Progenitor cell of endocrine pancreas (in vitro differentiated cells): ENCODE measurements at regions not wholly inside any gene's neighbourhood (a gene's known extent, or its start where the extent isn't known, plus 50 kb on each side); places are given as distances from the start of the nearest gene placed in this dataset.

Experiments
- DNase-seq: peaks from one replicate; pipeline ENCODE4 v3.0.0; 2021; ENCODE audit warnings: low spot score; ENCODE audit not compliant: unreplicated experiment
- H3K27ac Mint-ChIP-seq: 2 replicates; pipeline ENCODE4 v1.8.0; 2021; ENCODE audit warnings: mild to moderate bottlenecking, moderate library complexity, mixed read lengths
- H3K27me3 Mint-ChIP-seq: 2 replicates; pipeline ENCODE4 v1.8.0; 2021; ENCODE audit warnings: mixed read lengths
- H3K36me3 Mint-ChIP-seq: 2 replicates; pipeline ENCODE4 v1.8.0; 2022; ENCODE audit warnings: mixed read lengths; ENCODE audit not compliant: insufficient read depth
- H3K4me1 Mint-ChIP-seq: 2 replicates; pipeline ENCODE4 v1.8.0; 2021; ENCODE audit warnings: low read depth, mixed read lengths
- H3K4me3 Mint-ChIP-seq: 2 replicates; pipeline ENCODE4 v1.8.0; 2021; ENCODE audit warnings: low read depth, mild to moderate bottlenecking, moderate library complexity, mixed read lengths
- H3K9me3 Mint-ChIP-seq: 2 replicates; pipeline ENCODE4 v1.8.0; 2021; ENCODE audit warnings: low read depth, mixed read lengths
- TF ChIP-seq, protein P1 (sequence below): fragments of 200-600 bp; sonication (generic); IDR thresholded peaks from one replicate; pipeline ENCODE4 v1.5.0; 2021; ENCODE audit warnings: antibody characterized with exemption, mild to moderate bottlenecking; ENCODE audit not compliant: unreplicated experiment

DNA sequence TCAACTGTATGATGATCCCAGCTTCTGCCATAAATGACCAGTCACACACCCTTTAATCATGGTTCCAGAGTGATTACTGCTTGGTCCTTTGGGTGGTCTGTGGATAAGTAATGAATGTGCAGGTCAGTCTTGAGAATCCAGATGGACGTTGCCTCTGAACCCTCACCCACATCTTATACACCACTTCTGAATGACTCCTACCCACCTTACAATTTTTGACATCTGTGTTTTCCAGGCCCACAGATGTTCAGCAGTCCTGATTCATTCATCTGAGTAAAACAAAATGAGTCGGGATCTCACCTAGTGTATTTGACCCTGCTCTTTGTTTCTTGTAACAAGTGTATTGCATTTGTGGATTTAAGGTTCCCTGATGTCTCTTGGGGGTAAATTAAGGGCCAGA lies 194.1 kb upstream of the CCDC68 start:
- no peak overlapping the region for H3K4me3 Mint-ChIP-seq
- DNase-seq: no peak
- peaks cover 4% of the 10 kb centered on the region for H3K9me3 Mint-ChIP-seq
- no peaks in the 10 kb centered on the region for H3K4me1 Mint-ChIP-seq
- H3K36me3 Mint-ChIP-seq: no peaks in the 10 kb centered on the region
- peaks cover 4% of the 10 kb centered on the region for H3K27me3 Mint-ChIP-seq
- TF ChIP-seq, protein P1, sequence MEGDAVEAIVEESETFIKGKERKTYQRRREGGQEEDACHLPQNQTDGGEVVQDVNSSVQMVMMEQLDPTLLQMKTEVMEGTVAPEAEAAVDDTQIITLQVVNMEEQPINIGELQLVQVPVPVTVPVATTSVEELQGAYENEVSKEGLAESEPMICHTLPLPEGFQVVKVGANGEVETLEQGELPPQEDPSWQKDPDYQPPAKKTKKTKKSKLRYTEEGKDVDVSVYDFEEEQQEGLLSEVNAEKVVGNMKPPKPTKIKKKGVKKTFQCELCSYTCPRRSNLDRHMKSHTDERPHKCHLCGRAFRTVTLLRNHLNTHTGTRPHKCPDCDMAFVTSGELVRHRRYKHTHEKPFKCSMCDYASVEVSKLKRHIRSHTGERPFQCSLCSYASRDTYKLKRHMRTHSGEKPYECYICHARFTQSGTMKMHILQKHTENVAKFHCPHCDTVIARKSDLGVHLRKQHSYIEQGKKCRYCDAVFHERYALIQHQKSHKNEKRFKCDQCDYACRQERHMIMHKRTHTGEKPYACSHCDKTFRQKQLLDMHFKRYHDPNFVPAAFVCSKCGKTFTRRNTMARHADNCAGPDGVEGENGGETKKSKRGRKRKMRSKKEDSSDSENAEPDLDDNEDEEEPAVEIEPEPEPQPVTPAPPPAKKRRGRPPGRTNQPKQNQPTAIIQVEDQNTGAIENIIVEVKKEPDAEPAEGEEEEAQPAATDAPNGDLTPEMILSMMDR: no peak
- H3K27ac Mint-ChIP-seq: no peak overlapping the region

DNA sequence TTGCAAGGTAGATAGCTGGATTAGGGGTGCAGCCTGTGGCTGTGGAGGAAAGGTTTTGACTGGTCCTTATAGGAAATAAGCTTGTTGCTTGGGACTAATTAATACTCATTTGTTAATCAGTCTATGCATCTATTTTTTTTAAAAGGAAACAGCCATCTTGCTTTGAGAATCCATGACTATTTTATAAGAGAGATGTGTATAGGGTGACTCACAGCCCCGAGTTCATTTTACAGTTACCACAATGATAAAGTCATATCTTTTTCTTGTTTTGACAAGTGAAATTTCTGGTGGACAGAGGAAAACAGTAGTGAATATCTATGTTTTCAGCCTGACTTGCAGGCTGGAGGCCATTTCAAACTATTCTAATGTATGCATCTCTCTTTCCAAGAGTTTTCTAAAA lies 193.5 kb upstream of the CCDC68 start:
- TF ChIP-seq, protein P1: no peak
- no peaks in the 10 kb centered on the region for H3K27me3 Mint-ChIP-seq
- no peak overlapping the region for H3K4me3 Mint-ChIP-seq
- no peak overlapping the region for H3K27ac Mint-ChIP-seq
- no peaks in the 10 kb centered on the region for H3K4me1 Mint-ChIP-seq
- peaks cover 4% of the 10 kb centered on the region for H3K9me3 Mint-ChIP-seq
- H3K36me3 Mint-ChIP-seq: no peaks in the 10 kb centered on the region
- DNase-seq: no peak

DNA sequence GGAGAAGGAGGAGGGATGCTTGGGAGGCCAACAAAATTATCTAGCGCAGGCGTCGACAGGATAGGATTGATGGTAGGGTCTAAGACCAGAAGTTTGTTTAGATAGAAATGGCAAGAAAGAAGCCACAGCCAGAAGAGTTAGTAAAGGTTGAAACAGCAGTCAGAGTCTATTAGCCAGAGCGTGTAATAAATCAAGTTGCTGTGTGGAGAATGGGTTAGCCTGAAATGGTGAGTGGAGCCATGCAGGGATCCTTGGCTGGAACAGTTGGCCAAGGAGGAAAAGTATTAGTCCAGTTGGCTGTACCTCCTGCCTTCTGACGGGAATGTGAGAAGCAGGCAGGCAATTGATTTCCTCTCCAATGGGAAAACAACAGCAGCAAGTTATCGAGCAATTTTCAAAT lies 190.7 kb upstream of the CCDC68 start:
- H3K4me3 Mint-ChIP-seq: no peak overlapping the region
- H3K27ac Mint-ChIP-seq: no peak overlapping the region
- TF ChIP-seq, protein P1: no peak
- no peaks in the 10 kb centered on the region for H3K27me3 Mint-ChIP-seq
- no peak for DNase-seq
- no peaks in the 10 kb centered on the region for H3K9me3 Mint-ChIP-seq
- no peaks in the 10 kb centered on the region for H3K36me3 Mint-ChIP-seq
- H3K4me1 Mint-ChIP-seq: no peaks in the 10 kb centered on the region

DNA sequence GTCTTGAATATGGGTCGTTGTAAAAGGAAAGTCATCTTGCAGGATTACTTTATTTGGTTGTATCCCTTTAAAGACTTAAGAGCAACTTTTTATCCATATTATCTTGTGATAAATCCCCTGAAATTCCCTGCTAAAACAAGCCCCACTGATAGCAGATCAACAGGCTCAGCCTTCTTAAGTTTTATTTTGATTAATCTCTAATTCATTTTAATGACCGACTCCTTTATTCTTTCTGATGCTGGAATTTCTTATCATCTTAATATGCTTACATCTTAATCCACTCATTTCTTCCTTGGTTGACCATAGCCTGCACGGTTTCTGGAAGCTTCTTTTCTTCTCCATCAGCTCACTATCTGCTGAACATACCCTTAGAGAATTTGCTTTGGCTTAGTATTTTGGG lies 188.5 kb upstream of the CCDC68 start:
- H3K27ac Mint-ChIP-seq: no peak overlapping the region
- no peak for DNase-seq
- H3K9me3 Mint-ChIP-seq: no peaks in the 10 kb centered on the region
- H3K27me3 Mint-ChIP-seq: no peaks in the 10 kb centered on the region
- no peaks in the 10 kb centered on the region for H3K36me3 Mint-ChIP-seq
- no peak overlapping the region for H3K4me3 Mint-ChIP-seq
- no peaks in the 10 kb centered on the region for H3K4me1 Mint-ChIP-seq
- TF ChIP-seq, protein P1: no peak

DNA sequence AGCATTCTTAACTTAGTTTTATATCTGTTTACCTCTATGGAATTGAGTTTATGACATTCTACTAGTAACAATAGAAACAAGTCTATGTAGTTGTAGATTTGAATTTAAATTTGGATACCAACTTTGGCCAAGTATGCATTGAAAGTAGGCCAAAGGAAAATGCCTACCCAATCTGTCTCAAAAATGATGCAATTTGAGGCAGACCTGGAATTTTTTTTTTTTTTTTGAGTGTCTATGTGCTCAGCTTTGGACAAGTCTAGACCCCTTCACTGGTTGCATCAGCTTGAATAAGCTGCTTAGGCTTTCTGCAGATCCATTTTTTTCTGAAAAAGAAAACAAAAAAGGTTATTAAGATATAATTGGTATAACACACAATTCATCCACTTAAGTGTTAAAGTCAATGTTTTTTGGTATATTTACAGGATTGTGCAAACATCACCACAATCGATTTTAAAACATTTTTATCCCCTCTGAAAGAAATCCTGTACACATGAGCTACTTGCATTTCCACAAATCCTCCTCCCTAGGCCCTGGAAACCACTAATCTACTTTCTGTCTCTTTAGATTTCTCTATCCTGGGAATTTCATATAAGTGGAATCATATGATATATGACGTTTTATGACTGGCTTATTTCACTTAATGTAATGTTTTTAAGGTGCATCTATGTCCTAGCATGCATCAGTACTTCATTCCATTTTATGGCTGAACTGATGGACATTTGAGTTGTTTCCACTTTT lies 185.1 kb upstream of the CCDC68 start:
- H3K9me3 Mint-ChIP-seq: no peaks in the 10 kb centered on the region
- H3K27ac Mint-ChIP-seq: no peak overlapping the region
- DNase-seq: no peak
- peaks cover 5% of the 10 kb centered on the region for H3K27me3 Mint-ChIP-seq
- no peaks in the 10 kb centered on the region for H3K4me1 Mint-ChIP-seq
- no peak overlapping the region for H3K4me3 Mint-ChIP-seq
- TF ChIP-seq, protein P1: no peak
- no peaks in the 10 kb centered on the region for H3K36me3 Mint-ChIP-seq
